ENCODE measurements at regions not wholly inside any gene's neighbourhood (a gene's known extent, or its start where the extent isn't known, plus 50 kb on each side); places are given as distances from the start of the nearest gene placed in this dataset.
"Not testable (repeated sequence)": the region's sequence is repeated elsewhere in the genome, so short reads cannot be mapped to it uniquely, and the experiment has no call there.

GRCh38 chr14:105694961-105695360 is 168.6 kb downstream of the TMEM121 start:
- Histone ChIP-seq H3K36me3 (ENCODE audit: control insufficient read depth, insufficient read depth, low read length) (no peaks in the 10 kb centered on the region), H3K9ac (ENCODE audit: low read length) (no peak overlapping the region), H3K27me3 (ENCODE audit: control insufficient read depth, insufficient read depth, low read length) (no peaks in the 10 kb centered on the region), H3K4me1 (ENCODE audit: control insufficient read depth, insufficient read depth, low read length) (no peaks in the 10 kb centered on the region), H3K9me3 (ENCODE audit: control insufficient read depth, low read length) (no peaks in the 10 kb centered on the region), H3K4me3 (ENCODE audit: low read length) (no peak overlapping the region)

GRCh38 chr14:105696388-105696787 is 170.0 kb downstream of the TMEM121 start:
- H3K4me3 ChIP-seq (ENCODE audit: low read length); H3K27me3 ChIP-seq (ENCODE audit: control insufficient read depth, insufficient read depth, low read length); H3K9ac ChIP-seq (ENCODE audit: low read length); H3K9me3 ChIP-seq (ENCODE audit: control insufficient read depth, low read length); H3K4me1 ChIP-seq (ENCODE audit: control insufficient read depth, insufficient read depth, low read length); H3K36me3 ChIP-seq (ENCODE audit: control insufficient read depth, insufficient read depth, low read length): not testable (repeated sequence)

- not testable (repeated sequence) for H3K27me3 ChIP-seq (ENCODE audit: control insufficient read depth, insufficient read depth, low read length); H3K4me3 ChIP-seq (ENCODE audit: low read length); H3K4me1 ChIP-seq (ENCODE audit: control insufficient read depth, insufficient read depth, low read length); H3K9ac ChIP-seq (ENCODE audit: low read length); H3K36me3 ChIP-seq (ENCODE audit: control insufficient read depth, insufficient read depth, low read length); H3K9me3 ChIP-seq (ENCODE audit: control insufficient read depth, low read length)
Measured at GRCh38 chr14:105697414-105697813, 171.0 kb downstream of the TMEM121 start.

- H3K9me3 ChIP-seq (ENCODE audit: control insufficient read depth, low read length); H3K9ac ChIP-seq (ENCODE audit: low read length); H3K4me1 ChIP-seq (ENCODE audit: control insufficient read depth, insufficient read depth, low read length); H3K36me3 ChIP-seq (ENCODE audit: control insufficient read depth, insufficient read depth, low read length); H3K27me3 ChIP-seq (ENCODE audit: control insufficient read depth, insufficient read depth, low read length); H3K4me3 ChIP-seq (ENCODE audit: low read length): not testable (repeated sequence)
Measured at GRCh38 chr14:105697955-105698354, 171.6 kb downstream of the TMEM121 start.

GRCh38 chr14:105698940-105699556 is 172.7 kb downstream of the TMEM121 start:
- H3K9ac ChIP-seq (ENCODE audit: low read length); H3K4me3 ChIP-seq (ENCODE audit: low read length); H3K36me3 ChIP-seq (ENCODE audit: control insufficient read depth, insufficient read depth, low read length); H3K4me1 ChIP-seq (ENCODE audit: control insufficient read depth, insufficient read depth, low read length); H3K27me3 ChIP-seq (ENCODE audit: control insufficient read depth, insufficient read depth, low read length); H3K9me3 ChIP-seq (ENCODE audit: control insufficient read depth, low read length): not testable (repeated sequence)

- not testable (repeated sequence) for H3K9me3 ChIP-seq (ENCODE audit: control insufficient read depth, low read length); H3K4me3 ChIP-seq (ENCODE audit: low read length); H3K4me1 ChIP-seq (ENCODE audit: control insufficient read depth, insufficient read depth, low read length); H3K27me3 ChIP-seq (ENCODE audit: control insufficient read depth, insufficient read depth, low read length); H3K9ac ChIP-seq (ENCODE audit: low read length); H3K36me3 ChIP-seq (ENCODE audit: control insufficient read depth, insufficient read depth, low read length)
Measured at GRCh38 chr14:105699706-105700105, 173.3 kb downstream of the TMEM121 start.

GRCh38 chr14:105700146-105700545 is 173.8 kb downstream of the TMEM121 start:
- H3K9ac ChIP-seq (ENCODE audit: low read length); H3K27me3 ChIP-seq (ENCODE audit: control insufficient read depth, insufficient read depth, low read length); H3K9me3 ChIP-seq (ENCODE audit: control insufficient read depth, low read length); H3K4me3 ChIP-seq (ENCODE audit: low read length); H3K36me3 ChIP-seq (ENCODE audit: control insufficient read depth, insufficient read depth, low read length); H3K4me1 ChIP-seq (ENCODE audit: control insufficient read depth, insufficient read depth, low read length): not testable (repeated sequence)

- Histone ChIP-seq H3K9ac (ENCODE audit: low read length) (no peak overlapping the region), H3K27me3 (ENCODE audit: control insufficient read depth, insufficient read depth, low read length) (no peaks in the 10 kb centered on the region), H3K36me3 (ENCODE audit: control insufficient read depth, insufficient read depth, low read length) (no peaks in the 10 kb centered on the region), H3K9me3 (ENCODE audit: control insufficient read depth, low read length) (no peaks in the 10 kb centered on the region), H3K4me1 (ENCODE audit: control insufficient read depth, insufficient read depth, low read length) (no peaks in the 10 kb centered on the region), H3K4me3 (ENCODE audit: low read length) (no peak overlapping the region)
Measured at GRCh38 chr14:105700622-105701288, 174.4 kb downstream of the TMEM121 start.

GRCh38 chr14:105701456-105702274 is 175.3 kb downstream of the TMEM121 start:
- Histone ChIP-seq H3K4me1 (ENCODE audit: control insufficient read depth, insufficient read depth, low read length) (no peaks in the 10 kb centered on the region), H3K9ac (ENCODE audit: low read length) (no peak overlapping the region), H3K36me3 (ENCODE audit: control insufficient read depth, insufficient read depth, low read length) (no peaks in the 10 kb centered on the region), H3K27me3 (ENCODE audit: control insufficient read depth, insufficient read depth, low read length) (no peaks in the 10 kb centered on the region), H3K4me3 (ENCODE audit: low read length) (no peak overlapping the region), H3K9me3 (ENCODE audit: control insufficient read depth, low read length) (no peaks in the 10 kb centered on the region)

GRCh38 chr14:105702275-105702817 is 176.0 kb downstream of the TMEM121 start:
- H3K9ac ChIP-seq (ENCODE audit: low read length): no peak overlapping the region
- no peaks in the 10 kb centered on the region for H3K36me3 ChIP-seq (ENCODE audit: control insufficient read depth, insufficient read depth, low read length)
- H3K9me3 ChIP-seq (ENCODE audit: control insufficient read depth, low read length): no peaks in the 10 kb centered on the region
- H3K4me1 ChIP-seq (ENCODE audit: control insufficient read depth, insufficient read depth, low read length): no peaks in the 10 kb centered on the region
- no peaks in the 10 kb centered on the region for H3K27me3 ChIP-seq (ENCODE audit: control insufficient read depth, insufficient read depth, low read length)
- no peak overlapping the region for H3K4me3 ChIP-seq (ENCODE audit: low read length)

GRCh38 chr14:105703044-105703665 is 176.8 kb downstream of the TMEM121 start:
- not testable (repeated sequence) for H3K36me3 ChIP-seq (ENCODE audit: control insufficient read depth, insufficient read depth, low read length); H3K27me3 ChIP-seq (ENCODE audit: control insufficient read depth, insufficient read depth, low read length); H3K4me3 ChIP-seq (ENCODE audit: low read length); H3K9me3 ChIP-seq (ENCODE audit: control insufficient read depth, low read length); H3K4me1 ChIP-seq (ENCODE audit: control insufficient read depth, insufficient read depth, low read length); H3K9ac ChIP-seq (ENCODE audit: low read length)

- H3K27me3 ChIP-seq (ENCODE audit: control insufficient read depth, insufficient read depth, low read length); H3K4me1 ChIP-seq (ENCODE audit: control insufficient read depth, insufficient read depth, low read length); H3K36me3 ChIP-seq (ENCODE audit: control insufficient read depth, insufficient read depth, low read length); H3K9me3 ChIP-seq (ENCODE audit: control insufficient read depth, low read length); H3K9ac ChIP-seq (ENCODE audit: low read length); H3K4me3 ChIP-seq (ENCODE audit: low read length): not testable (repeated sequence)
Measured at GRCh38 chr14:105704091-105704490, 177.7 kb downstream of the TMEM121 start.
